ENCODE measurements at regions not wholly inside any gene's neighbourhood (a gene's known extent, or its start where the extent isn't known, plus 50 kb on each side); places are given as distances from the start of the nearest gene placed in this dataset.

- DNase-seq, result no peak
Measured at GRCh38 chr18:71194438-71194837, 905.6 kb downstream of the SOCS6 start.

GRCh38 chr18:71189581-71189980 lies 900.7 kb downstream of the SOCS6 start:
- no peak for DNase-seq

- no peak for DNase-seq
Measured at GRCh38 chr18:71168557-71169145, 879.8 kb downstream of the SOCS6 start.

GRCh38 chr18:71136487-71136886 lies 847.6 kb downstream of the SOCS6 start:
- no peak for DNase-seq

- DNase-seq, result no peak
Measured at GRCh38 chr18:71134122-71134521, 845.3 kb downstream of the SOCS6 start.

GRCh38 chr18:71131918-71132317 lies 843.1 kb downstream of the SOCS6 start:
- no peak for DNase-seq

- no peak for DNase-seq
Measured at GRCh38 chr18:71130351-71130750, 841.5 kb downstream of the SOCS6 start.

- no peak for DNase-seq
Measured at GRCh38 chr18:71125581-71125980, 836.7 kb downstream of the SOCS6 start.

- DNase-seq, result no peak
Measured at GRCh38 chr18:71116535-71116934, 827.7 kb downstream of the SOCS6 start.

- no peak for DNase-seq
Measured at GRCh38 chr18:71115261-71115660, 826.4 kb downstream of the SOCS6 start.

GRCh38 chr18:71114550-71115210 lies 825.8 kb downstream of the SOCS6 start:
- DNase-seq, result no peak

GRCh38 chr18:71107244-71107643 lies 818.4 kb downstream of the SOCS6 start:
- DNase-seq, result no peak

- DNase-seq, result no peak
Measured at GRCh38 chr18:71106701-71107100, 817.9 kb downstream of the SOCS6 start.

- no peak for DNase-seq
Measured at GRCh38 chr18:71105994-71106546, 817.2 kb downstream of the SOCS6 start.

- DNase-seq, result no peak
Measured at GRCh38 chr18:71105078-71105819, 816.4 kb downstream of the SOCS6 start.

GRCh38 chr18:71079606-71080005 lies 790.8 kb downstream of the SOCS6 start:
- peak; percentile 56 for DNase-seq

GRCh38 chr18:71077451-71077850 lies 788.6 kb downstream of the SOCS6 start:
- DNase-seq, result no peak

GRCh38 chr18:71075147-71075546 lies 786.3 kb downstream of the SOCS6 start:
- DNase-seq, result no peak

- DNase-seq, result no peak
Measured at GRCh38 chr18:71068338-71068737, 779.5 kb downstream of the SOCS6 start.

- DNase-seq, result no peak
Measured at GRCh38 chr18:71049893-71050292, 761.0 kb downstream of the SOCS6 start.

GRCh38 chr18:71047882-71048281 lies 759.0 kb downstream of the SOCS6 start:
- DNase-seq, result no peak

- no peak for DNase-seq
Measured at GRCh38 chr18:71045331-71046065, 756.7 kb downstream of the SOCS6 start.

GRCh38 chr18:71040161-71040560 lies 751.3 kb downstream of the SOCS6 start:
- DNase-seq, result no peak
